K562 (cell line): ENCODE measurements at regions not wholly inside any gene's neighbourhood (a gene's known extent, or its start where the extent isn't known, plus 50 kb on each side); places are given as distances from the start of the nearest gene placed in this dataset.

Experiments used
- ATAC-seq: fragments of 200-7000 bp; cut with Tn5 transposase; 3 replicates; pipeline ENCODE4 v1.9.1; 2020; ENCODE audit warnings: moderate library complexity
- BruUV-seq: library from RNA; stranded (reverse); fragments of 400-500 nt; replicated peaks from 2 replicates; lab custom pipeline; 2021; lab: Mats Ljungman, UMichigan
- CTCF ChIA-PET: fragments of 300-600 bp; formaldehyde crosslinking; extraction: SDS; loops from one replicate; lab custom pipeline; 2021; ENCODE audit warnings: low intra/inter-chr PET ratio; lab: Yijun Ruan, JAX
- POLR2A ChIA-PET: fragments of 300-600, 350-650 bp; sonication (Branson Sonifier 250); formaldehyde crosslinking; extraction: SDS; loops from one replicate; lab custom pipeline; 2021; ENCODE audit warnings: antibody characterized with exemption, inconsistent platforms; lab: Yijun Ruan, JAX
- DNase-seq, 4 experiments: peaks; one replicate each; pipeline versions ENCODE4 v3.0.0 to v3.0.0-alpha.2; 2011 to 2018; ENCODE audit warnings: low spot score in 3 of 4, mixed read lengths in 3 of 4; ENCODE audit errors: extremely low read depth in 1 of 4
- FAIRE-seq: peaks from 2 replicates; lab custom pipeline; 2011; peaks lifted over from hg19 to GRCh38; lab: Jason Lieb, UNC
- H2AFZ ChIP-seq: 2 replicates; pipeline ENCODE4 v1.6.0; 2011; ENCODE audit warnings: low read depth, low read length, control low read depth, inconsistent platforms
- H3K27ac ChIP-seq: fragments of 200-600 bp; 3 replicates; pipeline ENCODE4 v1.8.0; 2011; ENCODE audit warnings: low read depth, mild to moderate bottlenecking, control low read depth, inconsistent platforms, low read length, moderate library complexity, mixed read lengths; ENCODE audit errors: extremely low read depth
- H3K27me3 ChIP-seq, 2 experiments: fragments of 300-600 bp in 1 of 2; 2 replicates in 1 of 2; 3 replicates in 1 of 2; pipeline versions ENCODE4 v1.6.0 to v1.8.0; 2011; ENCODE audit warnings: inconsistent platforms in 2 of 2, low read length in 2 of 2, mild to moderate bottlenecking in 1 of 2, mixed read lengths in 1 of 2, moderate library complexity in 1 of 2; ENCODE audit not compliant: control insufficient read depth in 2 of 2, insufficient read depth in 2 of 2
- H3K36me3 ChIP-seq: fragments of 300-600 bp; 3 replicates; pipeline ENCODE4 v1.8.0; 2011; ENCODE audit warnings: mild to moderate bottlenecking, low read length, inconsistent platforms; ENCODE audit not compliant: control insufficient read depth, insufficient read depth
- H3K4me1 ChIP-seq, 2 experiments: fragments of 200-600 bp in 1 of 2; replicated peaks in 1 of 2; 2 replicates in 1 of 2; 3 replicates in 1 of 2; pipeline versions ENCODE4 v1.5.1 to v1.8.0; 2011; ENCODE audit warnings: inconsistent platforms in 2 of 2, low read length in 2 of 2, mild to moderate bottlenecking in 1 of 2, mixed read lengths in 1 of 2, moderate library complexity in 1 of 2; ENCODE audit not compliant: control insufficient read depth in 2 of 2, insufficient read depth in 2 of 2
- H3K4me2 ChIP-seq: 2 replicates; pipeline ENCODE4 v1.6.1; 2011; ENCODE audit warnings: low read length, control low read depth, inconsistent platforms, mixed read lengths; ENCODE audit not compliant: insufficient read depth
- H3K4me3 ChIP-seq: fragments of 200-600 bp; sonication (generic), shearing (Covaris generic); 2 replicates; pipeline ENCODE4 v1.5.1; 2016; ENCODE audit warnings: control low read depth, inconsistent platforms
- H3K79me2 ChIP-seq: fragments of 200-600 bp; 3 replicates; pipeline ENCODE4 v1.8.0; 2011; ENCODE audit warnings: low read length, inconsistent platforms; ENCODE audit not compliant: control insufficient read depth, insufficient read depth
- H3K9ac ChIP-seq, 2 experiments: 2 replicates each; pipeline versions ENCODE4 v1.6.0 to v1.6.1; 2011; ENCODE audit warnings: low read depth in 2 of 2, low read length in 2 of 2, control low read depth in 1 of 2, inconsistent platforms in 1 of 2, mild to moderate bottlenecking in 1 of 2, mixed read lengths in 1 of 2; ENCODE audit not compliant: insufficient read depth in 1 of 2
- H3K9me1 ChIP-seq: one replicate; pipeline ENCODE4 v1.6.0; 2011; ENCODE audit warnings: inconsistent platforms, mild to moderate bottlenecking, low read length, moderate library complexity; ENCODE audit not compliant: control insufficient read depth, insufficient read depth
- H3K9me3 ChIP-seq: replicated peaks from 2 replicates; pipeline ENCODE4 v1.5.1; 2011; ENCODE audit warnings: low read depth, low read length, inconsistent platforms; ENCODE audit not compliant: control insufficient read depth, insufficient read depth
- H4K20me1 ChIP-seq: replicated peaks from 2 replicates; pipeline ENCODE4 v1.6.1; 2011; ENCODE audit warnings: low read length, inconsistent platforms, mixed read lengths; ENCODE audit not compliant: control insufficient read depth, insufficient read depth
- CBFB ChIP-seq: sonication (generic); formaldehyde crosslinking; IDR thresholded peaks from 2 replicates; pipeline ENCODE4 v1.4.0; 2020; ENCODE audit warnings: mild to moderate bottlenecking, missing genetic modification reagents
- DEAF1 ChIP-seq: fragments of 450-650 bp; formaldehyde crosslinking; IDR thresholded peaks from 2 replicates; pipeline ENCODE4 v1.4.0; 2020; ENCODE audit warnings: mild to moderate bottlenecking, moderate library complexity
- KLF16 ChIP-seq: IDR thresholded peaks from 2 replicates; pipeline ENCODE4 v1.6.1; 2016; ENCODE audit warnings: antibody characterized with exemption
- RBM17 ChIP-seq: fragments of 200-400 bp; formaldehyde crosslinking; IDR thresholded peaks from 2 replicates; pipeline ENCODE4 v1.6.1; 2017; ENCODE audit warnings: low read depth, mild to moderate bottlenecking, low read length, borderline replicate concordance
- TBP ChIP-seq: optimal IDR thresholded peaks from 2 replicates; pipeline ENCODE3; 2011; ENCODE audit warnings: low read depth, low read length, improper control_type of control experiment
- XRCC5 ChIP-seq: fragments of 200-400 bp; formaldehyde crosslinking; IDR thresholded peaks from 2 replicates; pipeline ENCODE4 v1.6.1; 2017; ENCODE audit warnings: low read depth, mild to moderate bottlenecking, low read length
- ZNF232 ChIP-seq: sonication (generic); formaldehyde crosslinking; IDR thresholded peaks from 2 replicates; pipeline ENCODE4 v1.8.0; 2022; ENCODE audit warnings: mild to moderate bottlenecking, missing genetic modification reagents
- WGBS: fragments of 100-300 bp; shearing (Covaris generic); methylation state at CpG from one replicate; pipeline ENCODE4 v1.1.6; 2016; ENCODE audit warnings: low coverage, mixed read lengths; ENCODE audit not compliant: insufficient coverage; ENCODE audit errors: missing lambda C conversion rate; 5-methylcytosine and 5-hydroxymethylcytosine counted together
- in situ Hi-C: fragments of 300-500 bp; cut with MboI; formaldehyde crosslinking; loops from 4 replicates; pipeline ENCODE4 v1.15.0; 2018; ENCODE audit warnings: inconsistent platforms, mixed read lengths
- intact Hi-C: fragments of 100-400 bp; cut with micrococcal nuclease; formaldehyde crosslinking; loops from 2 replicates; pipeline ENCODE4 v1.14.2; 2022

GRCh38 chr2:193891023-193891422 is 1696.3 kb upstream of the TMEFF2 start:
- Histone ChIP-seq H3K9me1 (no peaks in the 10 kb centered on the region), H3K27ac (no peak overlapping the region), H3K79me2 (no peaks in the 10 kb centered on the region), H3K36me3 (no peaks in the 10 kb centered on the region), H3K27me3 (no peaks in the 10 kb centered on the region), H2AFZ (no peak overlapping the region), H3K4me1 (no peaks in the 10 kb centered on the region), H4K20me1 (no peaks in the 10 kb centered on the region), H3K4me2 (no peak overlapping the region), H3K9me3 (no peaks in the 10 kb centered on the region), H3K4me3 (no peak overlapping the region), H3K9ac (no peak overlapping the region)
- POLR2A ChIA-PET: no interaction called here
- BruUV-seq: no TSS peak
- TF ChIP-seq KLF16 (no peak), DEAF1 (CRISPR knock-in tag) (no peak), CBFB (CRISPR knock-in tag) (no peak), ZNF232 (CRISPR knock-in tag) (no peak)
- DNase-seq (no peak), FAIRE-seq (no peak), ATAC-seq (no peak)
- intact Hi-C loops: no loop called here
- in situ Hi-C loops: no loop called here
- WGBS: 0% methylated on average over 2 of the region's 2 CpGs
- CTCF ChIA-PET: no interaction called here

GRCh38 chr2:193885419-193885818 is 1690.7 kb upstream of the TMEFF2 start:
- POLR2A ChIA-PET: no interaction called here
- Histone ChIP-seq H3K9me3 (no peaks in the 10 kb centered on the region), H3K79me2 (no peaks in the 10 kb centered on the region), H2AFZ (no peak overlapping the region), H3K4me3 (no peak overlapping the region), H3K4me2 (no peak overlapping the region), H3K9me1 (no peaks in the 10 kb centered on the region), H3K36me3 (no peaks in the 10 kb centered on the region), H3K4me1 (no peaks in the 10 kb centered on the region), H3K9ac (no peak overlapping the region), H3K27ac (no peak overlapping the region), H4K20me1 (no peaks in the 10 kb centered on the region), H3K27me3 (no peaks in the 10 kb centered on the region)
- BruUV-seq: no TSS peak
- DNase-seq: no peak
- no peak for ATAC-seq
- no peak for FAIRE-seq
- in situ Hi-C loops (no loop called here), intact Hi-C loops (no loop called here)
- 0% methylated on average over 1 of the region's 1 CpG for WGBS
- TF ChIP-seq XRCC5: no peak
- TF ChIP-seq TBP: no peak
- no peak for TF ChIP-seq RBM17
- CTCF ChIA-PET: no interaction called here
